ENCODE measurements at regions not wholly inside any gene's neighbourhood (a gene's known extent, or its start where the extent isn't known, plus 50 kb on each side); places are given as distances from the start of the nearest gene placed in this dataset.
A peak's percentile ranks its signal among the peaks of the same experiment; 100 is the strongest.
"Not testable (repeated sequence)": the region's sequence is repeated elsewhere in the genome, so short reads cannot be mapped to it uniquely, and the experiment has no call there.

DNA sequence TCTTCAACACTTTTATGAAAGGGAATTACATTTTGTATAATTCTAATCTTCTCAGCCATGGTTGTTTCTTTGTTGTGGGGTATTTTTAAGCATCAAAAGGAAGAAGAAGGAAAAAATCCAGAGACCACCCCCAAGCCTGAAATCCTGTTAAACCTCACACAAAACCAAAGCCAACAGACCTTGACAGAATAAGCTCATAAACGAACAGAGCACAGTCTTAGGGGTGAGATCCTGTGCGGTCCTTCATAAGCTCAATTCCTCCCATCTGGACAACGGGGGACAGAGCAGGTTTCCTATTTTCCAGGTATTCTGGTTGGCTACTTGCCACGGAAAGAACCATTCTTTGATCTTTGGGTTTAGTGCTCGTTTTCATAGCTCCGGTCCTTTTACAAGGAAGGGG is 151.3 kb upstream of the SULF2 start:
- in situ Hi-C loops (cut with HindIII; ENCODE audit: low pct_ligation_motif_present, low pct_unique_long_range_greater_than_20kb, low sequenced_read_pairs), result no loop called here
- DNase-seq, result no peak

DNA sequence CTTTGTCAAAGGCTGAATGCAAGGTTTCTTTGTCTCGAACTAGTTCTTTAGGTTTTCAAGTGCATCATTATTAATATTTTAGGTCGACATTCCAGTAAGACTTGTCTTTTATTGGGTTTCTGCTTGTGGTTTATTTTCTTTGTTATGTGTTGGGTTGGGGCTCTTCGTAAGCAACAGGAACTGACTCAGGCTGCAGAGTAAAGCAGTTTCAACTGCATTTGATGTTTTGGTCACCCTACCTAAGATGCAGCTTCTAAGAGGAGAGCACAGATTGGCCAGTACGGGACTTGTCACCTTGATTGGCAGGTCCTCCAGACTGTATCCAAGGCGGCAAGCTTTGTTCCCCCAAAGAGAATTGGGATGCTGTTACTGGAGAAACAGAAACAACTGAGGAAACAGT is 149.5 kb upstream of the SULF2 start:
- in situ Hi-C loops (cut with HindIII; ENCODE audit: low pct_ligation_motif_present, low pct_unique_long_range_greater_than_20kb, low sequenced_read_pairs), result no loop called here
- no peak for DNase-seq

DNA sequence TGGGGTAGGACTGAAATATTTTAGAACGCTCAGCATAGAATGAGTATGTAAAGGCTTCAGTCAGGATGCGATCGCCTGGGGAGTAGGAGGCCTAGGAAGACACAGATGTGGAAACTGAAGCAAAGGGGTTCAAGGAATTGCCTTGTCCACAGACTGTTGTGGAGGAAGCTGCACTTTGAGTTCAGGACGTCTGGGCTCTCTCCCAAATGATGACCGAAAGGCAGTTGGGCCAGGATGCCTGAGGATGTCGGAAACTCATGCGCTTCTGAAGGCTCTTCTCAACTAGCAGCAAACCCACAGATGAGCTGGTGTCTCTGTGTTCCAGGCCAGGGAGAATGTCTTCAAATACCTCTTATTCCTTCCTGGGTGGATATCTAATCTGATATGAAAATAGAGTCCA is 146.2 kb upstream of the SULF2 start:
- in situ Hi-C loops (cut with HindIII; ENCODE audit: low pct_ligation_motif_present, low pct_unique_long_range_greater_than_20kb, low sequenced_read_pairs), result no loop called here
- no peak for DNase-seq

DNA sequence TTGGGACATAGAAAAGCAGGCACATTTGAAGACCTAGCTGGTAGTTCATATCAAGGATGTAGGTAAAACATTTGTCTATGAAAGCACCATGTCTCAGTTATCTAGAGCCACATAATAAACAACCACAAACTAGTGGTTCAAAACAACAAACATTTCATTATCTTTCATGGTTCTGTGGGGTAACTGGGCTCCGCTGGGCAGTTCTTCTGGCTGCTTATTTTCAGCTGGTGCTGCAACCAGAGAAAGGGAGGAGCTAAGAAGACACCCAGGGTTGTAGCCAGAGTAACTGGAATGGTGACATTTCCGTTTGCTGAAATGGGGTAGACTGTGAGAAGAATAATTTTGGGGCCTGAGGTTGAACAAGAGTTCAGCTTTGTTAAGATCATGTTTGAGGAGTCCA is 145.7 kb upstream of the SULF2 start:
- in situ Hi-C loops (cut with HindIII; ENCODE audit: low pct_ligation_motif_present, low pct_unique_long_range_greater_than_20kb, low sequenced_read_pairs), result no loop called here
- no peak for DNase-seq

DNA sequence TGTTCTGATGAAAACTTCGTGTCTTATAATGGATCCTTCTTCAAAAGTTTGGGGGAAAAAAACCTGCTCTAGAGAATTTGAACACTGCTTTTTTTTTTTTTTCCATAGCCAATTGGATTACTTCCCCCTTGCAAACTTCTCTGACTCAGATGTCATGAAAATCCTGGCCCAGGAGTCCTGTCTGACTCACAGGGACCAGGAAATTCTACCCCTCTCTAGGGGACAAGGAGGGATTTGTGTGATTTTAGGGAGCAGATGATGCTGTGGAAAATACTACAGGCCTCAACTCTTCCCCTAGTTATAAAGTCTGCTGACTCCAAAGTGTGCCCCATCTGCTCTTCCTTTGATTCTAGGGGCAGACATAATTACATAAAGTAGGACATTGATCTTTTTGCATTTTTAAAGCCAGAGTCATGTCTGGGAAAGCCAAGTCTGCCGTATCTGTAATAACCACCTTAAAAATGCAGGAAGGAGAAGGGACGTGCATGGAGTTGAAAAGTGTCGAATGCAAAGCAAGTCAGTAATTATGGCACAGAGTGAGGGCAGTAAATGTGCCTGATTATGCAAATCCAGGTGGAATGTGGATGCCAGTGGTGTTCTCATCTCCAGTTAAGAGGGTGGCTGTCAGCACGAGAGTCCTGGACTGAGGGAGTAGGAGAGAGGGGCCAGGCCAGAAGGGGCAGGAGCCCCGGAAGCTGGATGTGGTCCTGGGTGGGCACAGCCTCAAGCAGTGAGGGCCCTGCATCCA is 144.3 kb upstream of the SULF2 start:
- peak; percentile 48 for DNase-seq
- in situ Hi-C loops (cut with HindIII; ENCODE audit: low pct_ligation_motif_present, low pct_unique_long_range_greater_than_20kb, low sequenced_read_pairs), result no loop called here

DNA sequence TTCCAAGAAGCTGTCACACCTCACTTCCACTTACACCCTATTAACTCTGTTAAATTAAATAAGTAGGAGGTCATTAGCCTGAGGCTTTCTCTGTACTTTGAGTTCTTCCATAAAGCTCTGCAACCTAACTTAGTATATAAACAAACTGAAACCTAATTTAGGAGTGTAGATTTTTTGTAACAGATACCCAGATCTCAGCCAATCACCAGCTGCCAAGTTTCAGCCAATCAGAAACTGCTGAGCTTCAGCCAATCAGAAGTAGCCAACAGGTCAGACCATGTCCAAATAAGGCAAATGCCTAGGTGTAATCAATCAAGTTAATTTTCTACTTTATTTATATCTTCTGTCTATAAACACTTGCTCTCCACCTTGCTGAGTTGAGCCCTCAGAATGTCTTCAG is 142.7 kb upstream of the SULF2 start:
- no peak for DNase-seq
- in situ Hi-C loops (cut with HindIII; ENCODE audit: low pct_ligation_motif_present, low pct_unique_long_range_greater_than_20kb, low sequenced_read_pairs), result no loop called here

DNA sequence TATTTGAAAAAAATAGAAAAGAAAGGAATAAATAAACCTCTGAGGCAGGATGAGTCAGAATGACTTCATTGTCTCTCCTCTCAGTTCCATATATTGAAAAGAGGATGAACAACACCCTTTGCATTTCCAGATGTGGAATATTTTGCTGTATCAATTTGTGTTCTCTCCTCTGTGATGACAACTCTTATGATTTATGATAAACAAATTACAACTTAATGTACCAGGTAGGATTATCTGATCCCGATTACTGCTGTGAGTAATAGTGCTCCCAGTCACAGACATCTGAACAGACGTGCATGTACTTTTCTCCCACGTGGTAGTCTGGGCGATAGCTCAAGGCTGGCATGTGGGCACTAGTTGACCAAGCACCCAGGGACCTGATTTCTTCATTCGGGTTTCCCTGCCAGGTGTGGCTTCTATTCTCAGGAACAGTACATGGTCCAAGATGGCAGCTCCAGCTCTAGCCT is 142.1 kb upstream of the SULF2 start:
- no peak for DNase-seq
- in situ Hi-C loops (cut with HindIII; ENCODE audit: low pct_ligation_motif_present, low pct_unique_long_range_greater_than_20kb, low sequenced_read_pairs), result no loop called here

DNA sequence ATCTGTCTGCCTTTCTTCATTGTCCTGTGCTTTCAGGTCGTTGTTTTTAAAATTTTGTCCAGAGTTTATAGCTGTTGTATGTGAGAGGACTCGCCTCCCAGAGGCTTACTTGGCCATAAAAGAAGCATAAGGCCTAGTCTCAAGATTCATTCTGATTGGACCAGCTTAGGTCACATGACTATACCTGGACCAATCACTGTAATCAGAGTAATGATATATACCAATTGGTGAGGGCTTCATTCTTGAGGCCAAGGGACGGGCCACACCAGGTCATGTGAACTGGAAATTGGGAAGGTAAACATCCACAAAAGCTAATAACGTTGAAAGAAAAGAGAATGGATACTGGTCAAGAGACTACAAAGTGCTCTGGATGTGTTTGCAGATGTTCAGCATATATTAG is 141.4 kb upstream of the SULF2 start:
- in situ Hi-C loops (cut with HindIII; ENCODE audit: low pct_ligation_motif_present, low pct_unique_long_range_greater_than_20kb, low sequenced_read_pairs), result no loop called here
- no peak for DNase-seq

DNA sequence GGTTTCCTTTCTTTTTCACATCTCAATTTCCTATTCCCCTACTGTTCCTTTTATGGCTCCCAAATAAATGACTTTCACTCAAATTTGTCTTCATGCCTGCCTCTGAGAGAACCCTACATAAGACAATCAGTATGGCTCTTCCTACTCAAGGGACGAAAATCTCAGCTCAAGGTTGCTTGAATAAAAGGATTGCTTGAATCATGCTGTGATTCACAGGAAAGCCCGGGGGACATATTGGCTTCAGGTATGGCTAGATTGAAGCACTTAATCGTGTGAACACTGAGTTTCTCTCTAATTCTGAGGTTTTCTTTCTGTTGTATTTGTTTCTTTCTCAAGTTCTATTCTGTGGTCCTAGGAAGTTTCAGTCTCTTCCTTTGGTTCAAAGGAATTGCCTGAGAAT is 140.3 kb upstream of the SULF2 start:
- DNase-seq, result no peak
- in situ Hi-C loops (cut with HindIII; ENCODE audit: low pct_ligation_motif_present, low pct_unique_long_range_greater_than_20kb, low sequenced_read_pairs), result no loop called here

DNA sequence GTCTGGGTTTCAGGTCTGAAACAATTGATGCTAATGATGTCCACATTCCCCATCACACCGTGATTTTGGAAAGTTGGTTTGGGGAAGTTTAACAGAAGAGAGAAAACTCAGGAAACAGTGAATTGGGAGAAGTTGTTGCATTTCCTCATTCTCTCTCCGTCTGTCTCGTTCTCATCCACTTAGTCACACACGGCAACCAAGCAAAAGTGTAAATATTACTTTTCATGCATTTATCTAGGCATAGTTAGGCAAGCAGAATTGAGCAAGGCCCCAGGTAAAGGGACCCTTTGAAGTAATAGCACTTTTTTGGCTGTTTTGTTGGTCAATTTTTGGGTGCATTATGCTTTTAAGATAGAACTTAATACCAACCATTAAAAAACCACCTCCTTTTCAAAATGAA is 137.0 kb upstream of the SULF2 start:
- DNase-seq, result peak; percentile 4
- in situ Hi-C loops (cut with HindIII; ENCODE audit: low pct_ligation_motif_present, low pct_unique_long_range_greater_than_20kb, low sequenced_read_pairs), result no loop called here

DNA sequence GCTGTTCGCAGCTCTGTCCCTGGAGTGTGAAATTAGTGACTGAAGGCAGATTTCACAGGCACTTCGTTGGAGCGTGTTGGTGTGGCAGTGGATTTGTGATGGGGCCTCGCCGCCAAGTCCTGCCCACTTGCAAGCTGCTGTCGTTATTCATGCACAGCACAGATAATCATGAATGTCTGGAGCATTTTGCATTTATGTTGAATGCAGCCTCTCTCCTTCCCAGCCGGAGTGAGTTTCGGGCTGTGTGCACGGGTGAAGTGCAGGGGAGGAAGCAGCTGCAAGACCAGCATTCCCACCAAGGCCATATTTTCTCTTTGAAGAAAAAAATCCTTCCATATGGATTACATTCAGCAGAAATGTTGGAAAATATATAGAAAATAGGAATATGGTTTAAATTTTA is 136.5 kb upstream of the SULF2 start:
- DNase-seq; in situ Hi-C loops (cut with HindIII; ENCODE audit: low pct_ligation_motif_present, low pct_unique_long_range_greater_than_20kb, low sequenced_read_pairs): not testable (repeated sequence)

DNA sequence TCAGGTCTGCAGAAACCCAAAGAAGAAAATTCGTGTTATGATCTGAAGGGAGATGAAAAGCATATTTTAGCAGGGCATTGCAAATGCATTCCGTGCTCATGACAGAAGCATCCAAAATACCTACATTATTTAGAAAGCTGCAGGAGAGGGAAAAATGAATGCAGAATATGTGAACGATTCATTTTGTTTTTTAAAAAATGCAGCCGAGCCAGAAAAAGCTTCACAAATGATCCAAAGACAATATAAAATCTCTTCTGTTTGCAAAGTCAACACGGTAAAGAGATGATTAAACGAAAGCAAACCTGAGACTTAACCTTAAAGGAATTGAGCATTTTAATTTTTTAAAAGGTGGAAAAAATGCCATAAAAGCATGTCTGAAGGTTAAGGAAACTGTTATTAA is 136.1 kb upstream of the SULF2 start:
- in situ Hi-C loops (cut with HindIII; ENCODE audit: low pct_ligation_motif_present, low pct_unique_long_range_greater_than_20kb, low sequenced_read_pairs), result no loop called here
- DNase-seq, result no peak

DNA sequence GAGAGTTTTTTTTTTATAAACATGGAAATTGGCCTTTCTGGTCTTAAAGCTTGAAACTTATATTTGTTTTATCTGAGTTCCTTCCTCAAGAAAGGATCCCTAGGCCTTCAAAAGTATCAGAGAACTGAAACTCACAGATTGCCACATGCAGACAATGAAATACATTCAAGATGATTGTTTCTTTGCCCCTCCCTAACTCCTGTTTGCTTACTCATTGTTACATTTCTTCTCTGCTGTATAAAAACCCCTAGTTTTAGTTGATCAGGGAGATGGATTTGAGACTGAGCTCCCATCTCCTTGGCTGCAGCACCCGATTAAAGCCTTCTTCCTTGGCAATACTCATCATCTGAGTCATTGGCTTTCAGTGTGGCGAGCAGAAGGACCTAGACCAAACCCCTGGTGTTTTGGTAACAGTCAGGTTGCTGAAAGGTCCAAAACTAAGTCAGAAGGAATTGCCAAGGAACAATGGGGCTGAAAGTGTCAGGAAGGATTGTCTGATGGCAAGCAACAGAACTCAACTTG is 132.3 kb upstream of the SULF2 start:
- in situ Hi-C loops (cut with HindIII; ENCODE audit: low pct_ligation_motif_present, low pct_unique_long_range_greater_than_20kb, low sequenced_read_pairs), result no loop called here

DNA sequence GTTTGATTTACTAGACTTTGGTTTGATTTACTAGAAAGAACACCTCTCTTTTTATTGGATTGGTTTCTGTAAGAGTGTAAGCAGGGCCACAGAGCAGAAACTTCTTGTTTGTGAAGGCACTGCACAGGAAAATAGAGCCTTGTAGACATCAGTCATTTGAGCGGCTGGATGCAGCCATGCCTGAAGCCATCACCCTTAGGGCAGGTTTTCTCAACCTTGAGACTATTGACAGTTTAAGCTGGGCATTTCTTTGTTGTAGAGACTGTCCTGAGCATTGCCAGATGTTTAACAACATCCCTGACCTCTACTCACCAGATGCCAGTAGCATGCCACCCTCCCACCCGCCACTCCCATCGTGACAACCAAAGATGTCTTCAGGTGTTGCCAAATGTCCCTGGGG is 130.2 kb upstream of the SULF2 start:
- in situ Hi-C loops (cut with HindIII; ENCODE audit: low pct_ligation_motif_present, low pct_unique_long_range_greater_than_20kb, low sequenced_read_pairs), result no loop called here
- no peak for DNase-seq

More for the DNA sequence above, 132.3 kb upstream of the SULF2 start:
- no peak for DNase-seq

DNA sequence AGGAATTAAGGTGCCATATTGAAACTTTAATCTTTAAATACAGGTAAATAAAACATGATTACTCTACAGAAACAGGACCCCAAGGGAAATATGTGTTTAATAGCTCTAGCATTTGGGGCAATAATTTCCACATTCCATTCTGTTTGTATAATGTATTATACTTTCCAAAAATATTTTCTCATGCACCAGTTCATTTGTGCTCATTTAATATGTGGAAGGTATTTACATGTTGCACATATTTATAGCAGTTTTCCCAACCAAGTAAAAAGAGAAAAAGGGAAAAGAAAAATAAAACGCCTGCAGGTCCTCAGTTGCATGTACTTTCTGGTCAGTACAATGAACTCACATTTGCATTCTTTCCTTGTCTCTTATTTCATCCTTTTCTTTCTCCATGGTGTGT is 129.5 kb upstream of the SULF2 start:
- DNase-seq, result no peak
- in situ Hi-C loops (cut with HindIII; ENCODE audit: low pct_ligation_motif_present, low pct_unique_long_range_greater_than_20kb, low sequenced_read_pairs), result no loop called here

DNA sequence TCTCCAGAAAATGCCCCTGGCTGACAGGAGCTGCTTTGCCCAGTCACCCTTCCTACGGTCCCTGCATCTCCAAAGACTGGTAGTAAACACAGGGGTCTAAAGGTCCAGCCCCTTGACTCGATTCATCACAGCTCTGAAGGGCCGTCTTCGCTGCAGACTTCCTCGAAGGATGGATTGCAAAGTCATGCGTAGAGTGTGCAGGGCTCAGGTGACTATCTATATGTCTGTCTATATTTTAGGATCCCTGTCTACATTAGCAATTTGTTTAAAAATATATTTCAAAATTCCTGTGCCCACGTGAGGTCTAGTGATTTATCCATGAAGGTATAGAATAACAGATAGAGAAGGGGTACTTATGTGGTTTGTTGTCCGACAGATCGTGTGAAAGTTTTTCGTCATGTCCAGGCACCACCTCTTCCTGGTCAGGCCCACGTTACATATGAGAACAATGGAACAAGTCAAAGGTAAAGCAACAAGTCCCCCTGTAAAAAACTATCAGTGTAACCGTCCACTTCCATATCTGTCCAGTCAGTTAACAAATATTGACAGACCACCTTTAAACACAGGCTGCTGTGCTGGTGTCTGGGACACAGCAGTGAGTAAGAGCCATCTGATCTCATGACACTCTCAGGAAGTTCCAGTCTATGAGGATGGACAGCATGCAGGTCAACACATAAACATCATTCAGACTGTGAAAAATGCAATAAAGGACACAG is 127.7 kb upstream of the SULF2 start:
- in situ Hi-C loops (cut with HindIII; ENCODE audit: low pct_ligation_motif_present, low pct_unique_long_range_greater_than_20kb, low sequenced_read_pairs); DNase-seq: not testable (repeated sequence)

DNA sequence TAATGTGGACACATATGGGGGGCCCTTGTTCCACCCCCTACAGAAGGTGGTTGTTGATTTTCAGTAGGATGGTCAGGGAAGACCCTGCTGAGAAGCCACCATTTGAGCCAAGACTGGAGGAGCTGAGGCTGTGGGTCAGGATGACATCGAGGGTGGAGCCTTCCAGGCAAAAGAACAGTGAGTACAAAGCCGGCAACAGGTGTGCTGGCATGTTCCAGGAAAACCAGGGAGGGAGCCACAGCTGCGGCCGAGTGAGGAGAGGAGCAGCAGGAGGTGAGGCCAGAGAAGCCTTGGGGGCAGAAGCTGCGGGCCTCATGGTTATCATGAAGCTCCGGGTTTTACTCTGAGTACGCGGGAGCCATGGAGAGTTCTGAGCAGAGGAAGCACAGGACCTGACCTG is 126.9 kb upstream of the SULF2 start:
- DNase-seq; in situ Hi-C loops (cut with HindIII; ENCODE audit: low pct_ligation_motif_present, low pct_unique_long_range_greater_than_20kb, low sequenced_read_pairs): not testable (repeated sequence)

DNA sequence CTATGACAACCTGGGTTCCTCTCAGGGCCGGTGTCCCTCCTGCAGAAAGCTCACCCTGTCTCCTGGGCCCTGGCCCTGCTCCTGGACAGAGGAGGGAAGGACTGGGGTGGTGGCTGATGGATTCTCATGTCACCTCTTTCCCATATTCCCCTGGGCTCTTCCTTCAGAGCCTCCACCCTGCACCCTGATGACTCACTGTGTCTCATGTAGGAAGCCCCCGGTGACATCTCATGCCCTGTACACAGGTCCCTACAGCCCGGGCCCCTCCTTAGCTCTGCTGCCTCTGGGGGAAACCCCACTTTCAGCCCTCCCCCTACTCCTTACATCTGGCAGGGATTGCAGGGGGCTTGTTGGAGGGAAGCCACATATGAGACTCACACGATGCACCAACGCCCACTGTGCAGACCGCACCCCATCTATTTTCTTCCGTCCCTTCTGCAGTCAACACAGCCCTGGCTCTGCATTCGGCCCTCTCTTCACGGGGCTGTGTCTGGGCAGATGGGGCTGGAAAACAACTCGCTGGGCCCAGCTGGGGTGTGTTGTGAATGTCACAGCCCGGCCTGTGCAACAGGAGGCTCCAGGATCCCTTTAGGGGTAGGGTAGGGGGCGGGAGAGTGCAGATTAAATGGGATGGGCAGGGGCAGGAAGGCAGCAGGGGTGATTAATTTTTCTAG is 124.6 kb upstream of the SULF2 start:
- in situ Hi-C loops (cut with HindIII; ENCODE audit: low pct_ligation_motif_present, low pct_unique_long_range_greater_than_20kb, low sequenced_read_pairs); DNase-seq: not testable (repeated sequence)

DNA sequence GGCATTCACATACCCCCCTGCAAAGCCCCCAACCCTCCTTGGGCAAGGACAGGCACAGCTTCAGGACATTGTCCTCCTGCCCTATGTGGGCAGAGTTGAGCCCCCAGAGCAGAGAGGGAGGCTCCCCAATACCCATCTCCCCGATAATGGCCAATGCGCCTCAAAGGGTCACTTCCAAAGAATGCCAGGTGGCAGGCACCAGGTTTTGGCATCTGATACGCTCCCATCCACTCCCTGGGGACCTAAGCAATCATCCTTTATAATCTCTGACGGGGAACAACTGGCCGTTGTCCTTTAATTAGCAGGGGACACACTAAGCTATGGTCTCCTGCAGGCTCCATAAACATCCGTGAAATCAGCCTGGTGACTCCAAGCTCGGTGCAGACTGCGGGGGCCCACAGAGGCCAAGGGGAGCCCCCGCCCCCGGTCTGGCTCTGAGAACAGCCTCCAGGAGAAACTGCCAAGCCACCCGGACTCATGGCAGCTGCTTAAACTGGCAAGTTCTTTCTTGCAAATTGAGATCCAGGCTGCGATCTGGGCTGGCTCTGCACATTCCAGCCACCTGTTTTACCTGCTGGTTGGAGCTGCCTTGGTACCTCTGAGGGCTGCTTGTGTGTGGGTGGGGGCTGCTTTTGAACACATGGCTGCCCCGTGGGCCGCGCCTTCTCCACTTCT is 123.2 kb upstream of the SULF2 start:
- in situ Hi-C loops (cut with HindIII; ENCODE audit: low pct_ligation_motif_present, low pct_unique_long_range_greater_than_20kb, low sequenced_read_pairs), result not testable (repeated sequence)

More for the DNA sequence above, 123.2 kb upstream of the SULF2 start:
- DNase-seq, result not testable (repeated sequence)
